ACHN (cell line): ENCODE measurements at regions not wholly inside any gene's neighbourhood (a gene's known extent, or its start where the extent isn't known, plus 50 kb on each side); places are given as distances from the start of the nearest gene placed in this dataset.

Experiments used
- DNase-seq: peaks from one replicate; pipeline ENCODE4 v3.0.0-alpha.2; 2015
- in situ Hi-C: cut with HindIII; loops from 2 replicates; pipeline ENCODE4 v1.10.0; 2017; ENCODE audit warnings: low sequenced_read_pairs, low pct_ligation_motif_present, low pct_unique_long_range_greater_than_20kb

DNA sequence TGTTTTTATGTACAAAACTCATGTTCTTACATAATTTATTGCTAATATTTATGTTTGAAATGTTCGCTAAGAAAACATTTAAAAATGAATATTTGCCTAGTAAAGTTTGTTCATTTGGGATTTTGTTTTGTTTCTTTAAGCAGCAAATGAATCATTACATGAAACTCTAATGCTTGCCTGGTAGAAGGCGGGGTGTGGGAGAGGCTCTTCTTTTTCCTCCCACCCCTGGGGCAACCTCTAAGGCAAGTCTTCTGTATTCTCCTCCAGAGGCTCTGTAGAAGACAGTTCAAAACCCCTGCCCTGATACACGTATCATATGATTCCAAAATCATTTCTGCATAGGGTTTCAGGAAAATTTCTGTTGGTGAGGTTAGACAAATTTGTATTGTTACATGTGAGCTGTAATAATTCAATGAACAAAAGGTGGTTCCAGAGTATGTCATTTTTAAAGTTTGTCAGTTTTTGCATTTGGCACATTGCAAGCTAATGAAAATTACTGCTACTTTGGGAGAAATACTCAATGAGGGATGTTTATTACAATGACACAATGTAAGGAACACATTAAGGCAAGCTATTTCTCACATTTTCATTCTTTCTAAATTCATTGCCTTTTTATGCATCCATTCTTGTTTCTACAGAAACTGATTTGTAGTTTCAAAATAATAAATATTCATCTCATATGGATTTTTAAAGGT, 302.3 kb upstream of the UBE2E3 start:
- no peak for DNase-seq
- in situ Hi-C loops, result no loop called here

DNA sequence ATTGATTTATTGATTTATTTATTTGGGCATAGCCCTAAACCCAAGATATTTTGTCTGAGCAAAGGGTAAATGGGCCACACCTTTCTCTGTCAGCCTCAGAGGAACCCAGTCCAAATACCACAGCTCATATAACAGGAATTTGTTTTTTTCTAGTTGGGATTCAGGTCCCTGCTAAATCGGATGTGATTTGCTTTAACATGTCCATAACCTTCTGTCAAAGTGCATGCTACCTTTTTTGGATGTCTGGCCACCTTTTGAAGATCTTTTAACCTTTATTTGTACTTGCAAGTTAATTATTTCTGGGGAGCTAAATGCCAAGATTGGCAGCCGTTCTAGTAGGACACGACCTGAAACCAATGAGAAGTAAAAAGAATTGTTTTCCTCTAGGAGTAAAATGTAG, 303.2 kb upstream of the UBE2E3 start:
- in situ Hi-C loops, result no loop called here
- no peak for DNase-seq

DNA sequence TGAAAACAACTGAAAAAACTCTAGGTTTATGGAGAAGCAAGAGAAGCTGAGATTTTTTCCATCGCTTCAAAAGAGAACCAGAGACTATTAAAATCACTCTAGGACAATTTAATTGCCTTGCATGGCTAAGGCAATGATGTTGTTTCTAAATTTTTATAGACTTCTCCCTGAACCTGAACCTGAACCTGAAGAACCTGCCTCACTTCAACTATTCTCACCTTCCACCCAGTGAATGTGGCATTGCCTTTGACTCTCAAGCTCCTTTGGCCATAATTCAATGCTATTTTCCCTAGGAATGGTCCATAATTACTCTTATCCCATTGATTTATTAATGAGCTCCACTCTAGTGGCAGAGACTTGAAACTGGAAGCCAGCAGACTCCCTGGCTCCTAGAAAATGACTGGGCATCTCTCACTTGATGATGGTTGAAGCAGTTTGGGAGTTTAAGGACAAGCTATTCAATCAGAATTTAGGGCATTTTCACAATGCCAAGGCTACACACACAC, 303.8 kb upstream of the UBE2E3 start:
- no peak for DNase-seq
- in situ Hi-C loops, result no loop called here

DNA sequence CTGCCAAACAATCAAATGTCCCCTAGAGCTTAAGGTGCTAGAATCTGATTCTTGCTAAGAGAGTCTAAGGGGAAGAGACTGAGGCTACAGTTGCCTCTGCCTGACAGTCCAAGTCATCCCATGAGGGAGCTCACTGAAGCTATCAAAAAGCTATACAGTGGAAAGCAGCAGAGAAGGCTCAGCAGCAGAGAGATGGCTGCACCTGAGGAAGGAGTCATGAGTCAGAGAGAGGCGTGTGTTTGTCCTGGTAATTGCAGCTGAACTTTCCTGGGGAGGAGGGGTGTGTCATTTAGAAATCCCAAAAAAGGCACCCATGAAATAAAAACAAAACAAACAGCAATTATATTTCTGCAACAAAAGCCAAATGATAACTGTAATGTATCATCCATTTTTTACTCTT, 305.2 kb upstream of the UBE2E3 start:
- in situ Hi-C loops, result no loop called here
- no peak for DNase-seq

DNA sequence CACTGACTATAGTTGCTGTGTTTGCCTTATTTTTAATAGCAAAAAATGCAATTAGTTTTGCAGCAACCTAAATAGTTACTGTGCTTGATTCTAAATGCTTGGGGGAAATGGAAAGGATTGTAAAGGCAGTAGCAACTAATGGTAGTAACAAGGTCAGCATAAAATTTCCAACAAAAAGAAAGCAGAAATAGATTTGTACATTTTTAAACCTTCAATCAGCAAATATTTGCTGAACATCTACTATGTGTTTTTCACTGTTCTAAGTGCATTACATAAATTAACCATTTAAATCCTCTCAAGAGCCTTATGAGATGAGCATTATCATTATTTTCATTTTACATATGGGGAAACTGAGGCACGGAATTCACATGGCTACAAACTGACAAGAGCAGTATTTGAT, 308.0 kb upstream of the UBE2E3 start:
- DNase-seq, result no peak
- in situ Hi-C loops, result no loop called here

DNA sequence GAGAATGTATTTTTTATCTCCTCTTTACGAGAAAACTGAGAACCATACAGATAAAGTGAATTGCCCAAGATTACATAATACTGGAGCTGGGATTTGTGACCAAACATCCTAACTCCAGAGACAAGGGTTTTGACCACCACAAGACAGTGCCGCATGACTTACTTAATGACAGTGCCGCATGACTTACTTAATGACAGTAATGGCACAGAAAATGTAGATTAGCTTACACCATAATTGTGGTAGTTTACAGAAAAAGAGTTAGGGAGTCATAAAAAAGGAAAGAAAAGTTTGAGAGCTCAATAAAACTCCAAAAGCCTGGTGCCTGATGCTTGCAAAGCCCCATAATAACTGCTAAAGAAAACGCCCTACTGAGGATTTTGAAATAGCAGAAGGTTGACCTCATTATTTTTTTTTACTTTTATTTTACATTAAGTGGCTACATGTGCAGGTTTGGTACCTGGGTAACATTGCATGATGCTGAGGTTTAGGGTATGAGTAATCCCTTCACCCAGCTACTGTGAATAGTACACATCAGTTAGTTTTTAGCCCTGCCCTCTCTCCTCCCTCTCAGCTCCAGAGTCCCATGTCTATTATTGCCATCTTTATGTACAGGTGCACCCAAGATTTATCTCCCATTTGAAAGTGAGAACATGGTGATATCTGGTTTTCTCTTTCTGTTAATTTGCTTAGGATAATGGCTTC, 310.0 kb upstream of the UBE2E3 start:
- no peak for DNase-seq
- in situ Hi-C loops, result no loop called here

DNA sequence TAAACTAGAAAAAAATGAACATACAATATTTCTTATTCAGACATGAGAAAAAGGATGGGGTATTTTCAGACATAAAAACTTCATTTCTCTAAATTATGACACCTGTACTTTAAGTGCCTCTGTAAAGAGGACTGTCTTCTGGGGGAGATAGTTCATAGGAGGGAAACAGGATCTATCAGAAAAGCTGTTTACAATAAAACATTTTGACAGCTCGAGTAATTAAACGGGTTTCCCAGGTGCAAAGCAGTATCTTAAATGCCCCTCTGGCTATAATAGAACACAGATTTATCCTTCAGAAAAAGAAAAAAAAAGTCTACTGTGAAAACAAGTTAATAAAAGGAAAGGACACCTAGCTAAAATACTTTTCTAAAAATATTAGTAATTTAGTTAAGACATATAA, 311.4 kb upstream of the UBE2E3 start:
- in situ Hi-C loops, result no loop called here
- no peak for DNase-seq

DNA sequence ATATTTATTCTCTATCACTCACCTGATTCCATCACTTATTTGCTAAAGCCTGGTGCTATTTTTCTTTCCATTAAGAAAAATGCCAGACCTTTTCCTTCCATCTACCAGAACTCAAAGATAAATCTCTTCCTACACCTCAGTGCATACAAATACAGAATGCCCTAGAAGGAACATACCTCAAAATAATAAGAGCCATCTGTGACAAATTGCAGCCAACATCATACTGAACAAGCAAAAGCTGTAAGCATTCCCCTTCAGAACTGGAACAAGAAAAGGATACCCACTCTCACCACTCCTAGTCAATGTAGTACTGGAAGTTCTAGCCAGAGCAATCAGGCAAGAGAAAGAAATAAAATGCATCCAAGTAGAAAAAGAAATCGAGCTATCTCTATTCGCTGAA, 315.9 kb upstream of the UBE2E3 start:
- in situ Hi-C loops, result no loop called here

DNA sequence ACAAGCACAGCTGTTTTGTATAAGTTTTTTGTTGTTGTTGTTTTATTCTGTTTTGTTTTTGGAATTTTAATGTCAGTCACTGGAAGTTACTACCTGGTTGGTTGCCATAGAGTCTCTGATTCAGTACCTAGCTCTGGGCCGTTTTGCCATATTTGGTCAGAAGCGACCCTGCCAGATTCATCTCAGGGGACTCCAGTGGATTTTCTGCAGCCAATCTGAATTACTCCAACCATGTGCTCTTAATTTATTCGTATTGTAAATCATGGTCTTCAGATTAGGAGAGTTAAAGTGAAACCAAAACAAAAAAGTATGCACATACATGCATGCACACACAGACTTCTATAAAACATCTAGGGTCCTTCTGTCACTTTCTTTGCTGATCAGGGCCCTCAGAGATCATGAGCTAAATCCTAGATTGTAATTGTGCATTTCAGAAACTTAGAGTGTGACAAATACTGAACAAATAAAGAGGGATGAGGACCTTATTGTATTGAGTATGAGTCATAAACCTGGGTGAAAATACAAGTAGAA, 317.4 kb upstream of the UBE2E3 start:
- DNase-seq, result peak; percentile 6

More for the DNA sequence above, 315.9 kb upstream of the UBE2E3 start:
- no peak for DNase-seq

DNA sequence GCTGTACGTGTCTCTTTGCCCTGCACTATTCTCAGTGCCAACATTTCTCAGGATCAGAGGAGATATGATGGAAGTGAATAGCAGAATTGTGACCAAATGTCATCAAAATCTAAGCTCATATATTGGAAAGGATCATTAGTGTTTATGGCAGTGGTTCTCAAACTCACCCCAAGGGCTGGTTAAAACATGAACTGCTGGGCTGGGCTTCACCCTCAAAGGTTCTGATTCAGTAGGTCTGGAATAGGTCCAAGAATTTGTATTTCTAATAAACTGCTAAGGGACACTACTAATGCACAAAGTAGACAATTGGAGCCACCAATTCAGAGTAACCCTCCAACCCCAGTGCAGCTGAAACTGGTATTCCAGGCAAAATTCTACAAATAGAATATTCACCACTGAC, 317.9 kb upstream of the UBE2E3 start:
- in situ Hi-C loops, result no loop called here

More for the DNA sequence above, 317.4 kb upstream of the UBE2E3 start:
- in situ Hi-C loops, result no loop called here

DNA sequence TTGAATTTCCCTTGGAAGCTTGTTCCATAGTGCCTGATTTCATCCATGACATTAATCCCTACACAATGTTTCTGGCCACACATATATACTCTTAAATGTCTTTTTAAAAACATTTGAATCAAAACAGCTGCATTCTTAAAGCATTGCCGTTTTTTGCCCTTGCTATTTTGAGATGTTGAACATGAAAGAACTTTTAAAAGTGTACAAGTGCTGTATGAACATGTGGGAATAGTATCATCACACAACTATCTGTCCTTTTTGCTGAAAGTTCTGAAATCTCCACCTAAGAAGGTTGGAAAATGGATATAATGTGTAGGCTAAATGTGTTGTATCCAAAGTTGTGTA, 318.7 kb upstream of the UBE2E3 start:
- in situ Hi-C loops, result no loop called here
- no peak for DNase-seq

More for the DNA sequence above, 317.9 kb upstream of the UBE2E3 start:
- DNase-seq, result no peak

DNA sequence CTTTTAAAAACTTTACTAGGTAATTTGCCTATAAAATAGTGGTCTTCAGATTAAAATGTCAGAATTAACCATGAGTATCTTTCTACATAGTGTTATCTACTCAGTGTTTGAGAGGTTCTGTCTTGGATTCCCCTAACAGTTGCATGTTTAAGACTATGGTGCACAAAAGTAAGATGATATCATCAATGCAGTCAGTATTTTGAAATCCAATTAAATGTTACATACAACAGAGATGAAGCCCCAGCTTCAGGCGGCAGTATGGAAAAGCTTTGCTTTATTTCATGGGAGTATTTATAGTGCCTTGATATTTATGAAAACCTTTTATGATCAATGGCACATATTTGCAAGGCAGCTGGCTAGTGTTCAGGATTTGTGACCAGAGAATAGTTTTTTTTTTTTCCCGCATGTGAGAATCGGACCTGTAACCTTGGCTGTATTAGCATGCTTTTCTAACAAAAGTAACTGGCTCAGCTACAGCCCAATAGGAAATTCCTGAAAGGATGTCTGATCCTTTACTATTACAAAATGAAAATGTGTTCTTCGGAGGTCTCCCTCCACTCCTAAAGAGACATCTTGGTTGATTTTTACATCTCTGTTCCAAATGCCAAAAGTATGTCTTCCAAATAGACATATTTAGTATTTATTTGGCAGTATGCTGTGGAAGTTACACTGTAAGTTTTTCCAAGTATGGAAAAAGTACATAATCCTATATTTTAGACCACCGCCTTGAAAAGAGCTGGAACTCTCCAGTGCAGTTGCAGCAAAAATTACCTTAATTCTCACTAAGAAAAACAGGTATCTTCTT, 319.3 kb upstream of the UBE2E3 start:
- DNase-seq, result no peak
- in situ Hi-C loops, result no loop called here

DNA sequence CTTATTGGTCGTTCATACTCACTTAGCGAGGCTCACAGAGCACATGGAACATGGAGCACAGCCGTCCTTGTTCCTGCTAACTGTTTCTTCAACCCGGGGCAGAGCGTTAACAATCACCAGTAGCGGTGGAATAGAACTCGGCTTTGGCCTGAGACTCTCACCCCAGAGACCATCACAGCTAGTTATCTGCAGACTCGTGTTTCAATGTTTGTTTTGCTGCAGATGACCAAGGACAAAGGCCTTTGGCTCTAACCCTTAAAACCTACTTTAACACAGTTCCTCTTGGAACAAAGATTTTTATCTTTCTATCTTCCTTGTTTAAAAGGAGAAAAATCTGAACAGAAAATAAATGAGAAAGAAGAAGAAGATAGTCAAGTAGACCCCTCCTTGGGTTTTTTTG, 320.2 kb upstream of the UBE2E3 start:
- DNase-seq, result no peak

DNA sequence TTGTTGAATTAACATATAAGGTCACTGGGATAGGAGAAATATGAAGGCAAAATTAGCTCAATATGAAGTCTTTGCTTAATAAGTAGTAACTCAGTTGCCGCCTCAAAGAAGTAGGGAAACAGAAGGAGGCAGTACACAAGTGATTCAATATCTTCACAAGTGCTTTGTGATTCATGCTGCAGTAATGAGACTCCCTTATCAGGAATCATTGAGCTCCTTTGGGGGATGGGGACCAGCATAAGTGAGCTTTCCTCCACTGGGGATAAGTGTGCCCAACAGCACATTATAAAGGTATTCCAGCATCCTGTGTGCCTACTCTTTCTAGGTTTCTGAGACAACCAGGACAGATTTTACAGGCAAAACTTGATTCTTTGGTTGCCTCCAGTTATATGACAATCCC, 323.4 kb upstream of the UBE2E3 start:
- peak; percentile 80 for DNase-seq
- in situ Hi-C loops, result no loop called here

More for the DNA sequence above, 320.2 kb upstream of the UBE2E3 start:
- in situ Hi-C loops, result no loop called here

DNA sequence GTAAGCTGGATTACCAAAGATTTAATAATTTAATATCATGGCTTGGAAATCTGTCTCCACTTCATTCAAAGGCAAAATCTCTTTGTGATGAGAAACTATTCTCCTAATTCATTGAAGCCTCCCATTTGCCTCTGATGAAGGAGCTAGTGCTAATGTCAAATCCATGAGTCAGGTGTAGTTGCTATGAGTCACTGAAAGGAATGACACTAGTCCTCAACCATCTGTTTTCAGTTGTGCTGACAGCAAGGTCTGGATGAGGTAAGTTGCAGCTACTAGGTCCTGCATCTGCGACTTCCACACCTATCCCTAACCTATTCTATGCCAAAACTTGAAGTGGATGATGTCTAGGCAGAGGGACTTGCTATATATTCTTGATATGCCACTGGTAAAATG, 324.0 kb upstream of the UBE2E3 start:
- in situ Hi-C loops, result no loop called here

DNA sequence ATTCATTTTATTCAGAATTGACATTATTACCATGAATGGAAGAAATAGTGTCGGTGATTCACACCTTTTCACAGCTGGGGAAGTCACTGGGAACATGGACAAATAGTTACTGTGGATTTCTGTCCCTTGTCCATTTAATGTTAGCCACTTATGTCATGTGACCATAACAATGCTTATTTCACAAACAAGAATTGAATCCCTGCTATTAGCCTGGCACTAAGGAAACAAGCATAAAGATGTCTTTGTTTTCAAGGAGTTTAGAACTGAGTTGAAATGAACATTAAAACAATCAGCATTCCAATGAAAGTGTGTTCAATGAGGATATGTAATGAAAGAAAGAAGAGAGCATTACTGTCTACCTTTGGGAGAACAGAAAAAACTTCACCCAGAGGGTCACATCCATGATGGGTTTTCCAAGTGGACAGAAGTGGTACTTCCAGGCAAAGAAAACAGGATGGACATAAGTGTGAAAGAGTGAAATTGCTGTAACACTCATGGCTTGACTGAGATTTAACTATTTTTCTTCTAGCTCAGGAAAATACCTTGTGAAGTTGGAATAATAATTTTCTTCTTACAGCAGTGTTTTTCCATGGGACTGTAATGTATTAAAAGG, 324.5 kb upstream of the UBE2E3 start:
- in situ Hi-C loops, result no loop called here
- DNase-seq, result peak; percentile 27

More for the DNA sequence above, 324.0 kb upstream of the UBE2E3 start:
- DNase-seq, result peak; percentile 85

DNA sequence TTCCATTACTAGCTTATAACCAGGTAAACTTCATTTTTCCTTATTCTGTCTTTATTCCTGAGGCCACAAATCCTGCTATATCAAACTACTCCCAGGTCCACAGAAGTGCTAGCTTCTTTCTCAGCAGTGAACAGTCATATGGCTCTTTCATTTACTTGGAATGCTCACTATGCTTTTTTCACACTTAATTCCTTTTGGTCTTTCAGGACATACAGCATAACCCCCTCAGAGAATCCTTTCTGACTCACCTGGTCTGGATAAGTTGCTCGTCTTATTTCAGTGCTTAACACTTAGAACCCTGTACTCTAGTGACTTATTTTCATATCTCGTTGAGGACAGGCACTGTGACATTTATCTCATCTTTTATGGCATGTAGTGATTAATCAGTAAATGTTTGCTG, 325.0 kb upstream of the UBE2E3 start:
- in situ Hi-C loops, result no loop called here
- DNase-seq, result no peak

DNA sequence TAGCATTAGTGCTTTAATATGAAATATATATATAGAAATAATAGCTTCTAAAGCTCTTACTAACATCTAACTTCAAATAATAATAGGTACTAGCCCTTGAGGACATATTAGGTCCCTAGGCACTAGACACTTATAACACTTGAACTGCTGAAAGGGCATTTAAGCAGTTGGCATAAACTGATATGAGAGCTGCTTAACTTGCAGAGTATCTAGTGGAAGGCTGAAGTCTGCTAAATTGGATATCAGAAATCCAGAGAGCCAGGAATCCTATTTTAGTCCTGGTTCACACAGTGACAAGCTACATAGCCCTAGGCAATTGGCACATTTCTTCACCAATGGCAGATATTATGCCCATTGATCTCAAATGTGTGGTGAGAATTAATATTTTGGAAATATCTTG, 326.9 kb upstream of the UBE2E3 start:
- in situ Hi-C loops, result no loop called here
- no peak for DNase-seq

DNA sequence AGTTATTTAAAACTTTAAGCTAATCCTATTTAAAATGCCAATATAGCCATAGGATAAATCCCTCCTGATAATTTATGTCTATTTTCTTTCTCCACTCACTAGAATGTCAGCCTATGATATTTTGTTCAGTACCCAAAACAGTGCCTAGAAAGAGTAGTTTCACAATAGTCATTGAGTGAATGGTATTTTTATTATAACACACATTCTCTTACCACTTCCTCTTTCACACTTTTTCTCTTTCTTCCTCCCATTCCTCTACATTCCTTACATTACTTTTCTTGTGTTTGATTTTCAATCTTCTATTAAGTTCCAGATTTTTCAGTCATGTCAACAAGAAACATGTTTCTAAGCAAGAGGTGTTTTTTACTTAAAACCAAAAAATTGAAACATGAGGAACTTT, 327.6 kb upstream of the UBE2E3 start:
- in situ Hi-C loops, result no loop called here
- no peak for DNase-seq
